ENCODE measurements at regions not wholly inside any gene's neighbourhood (a gene's known extent, or its start where the extent isn't known, plus 50 kb on each side); places are given as distances from the start of the nearest gene placed in this dataset.

DNA sequence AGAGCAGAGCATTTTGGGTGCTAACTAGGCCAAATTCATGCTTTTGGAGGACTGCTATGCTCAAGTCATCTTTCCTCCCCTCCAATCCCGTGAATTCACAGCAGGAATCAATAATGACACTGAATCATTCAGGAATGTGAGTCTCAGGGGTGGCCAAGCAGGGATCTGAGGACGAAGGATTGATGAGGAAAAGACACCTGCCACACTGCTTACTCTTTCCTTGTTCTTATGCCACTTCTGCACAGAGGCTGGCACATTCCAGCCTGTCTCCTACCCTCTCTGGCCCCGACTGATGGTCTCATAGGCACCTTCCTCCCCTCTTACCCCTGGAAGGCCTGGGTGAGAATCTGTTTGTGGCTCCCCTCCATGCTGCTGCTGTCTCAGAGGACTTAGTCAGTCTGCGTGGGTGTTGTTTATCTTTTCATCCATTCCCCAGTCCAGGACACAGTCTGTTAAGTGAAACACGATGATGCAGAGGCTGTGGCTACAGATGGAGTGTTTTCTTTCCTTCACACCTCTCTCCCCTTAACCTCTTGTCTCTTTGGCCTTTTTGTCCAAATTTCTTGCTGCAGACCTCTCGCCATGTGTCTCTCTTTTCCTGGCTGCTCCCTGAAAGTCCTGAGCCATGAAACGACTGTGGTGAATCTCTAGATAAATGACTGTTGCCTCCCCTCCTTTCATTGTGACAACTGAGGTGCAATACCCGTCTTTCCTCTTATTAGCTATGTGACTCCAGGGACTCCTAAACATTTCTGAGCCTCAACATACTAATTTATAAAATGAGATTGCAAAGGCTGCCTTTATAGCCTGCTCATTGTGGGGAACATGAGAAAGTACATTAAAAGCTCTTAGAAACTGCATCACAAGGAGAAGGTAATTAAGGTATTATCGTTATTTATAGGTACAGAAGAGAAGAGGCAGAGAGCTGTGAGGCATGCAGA is 86.9 kb downstream of the RDH14 start:
- no peak for TF ChIP-seq CTCF (IDR thresholded peaks at IDR 0.05; ENCODE audit: insufficient read depth, low read depth, low read length)
- peak; percentile 77 for DNase-seq (ENCODE audit: low read depth)
- H3K27me3 ChIP-seq (ENCODE audit: control insufficient read depth, insufficient read depth, low read length): no peaks in the 10 kb centered on the region
- H3K4me3 ChIP-seq (ENCODE audit: low read depth, low read length): no peak overlapping the region
- no peaks in the 10 kb centered on the region for H3K36me3 ChIP-seq (ENCODE audit: control insufficient read depth, insufficient read depth, low read length)
- CTCF ChIA-PET: interaction anchor here (0.6 to 0.7 kb wide), 2 partner anchors 33 to 47 kb away, joined by 3 read pairs; no protein-coding TSS in a partner anchor
- POLR2A ChIA-PET: no interaction called here

DNA sequence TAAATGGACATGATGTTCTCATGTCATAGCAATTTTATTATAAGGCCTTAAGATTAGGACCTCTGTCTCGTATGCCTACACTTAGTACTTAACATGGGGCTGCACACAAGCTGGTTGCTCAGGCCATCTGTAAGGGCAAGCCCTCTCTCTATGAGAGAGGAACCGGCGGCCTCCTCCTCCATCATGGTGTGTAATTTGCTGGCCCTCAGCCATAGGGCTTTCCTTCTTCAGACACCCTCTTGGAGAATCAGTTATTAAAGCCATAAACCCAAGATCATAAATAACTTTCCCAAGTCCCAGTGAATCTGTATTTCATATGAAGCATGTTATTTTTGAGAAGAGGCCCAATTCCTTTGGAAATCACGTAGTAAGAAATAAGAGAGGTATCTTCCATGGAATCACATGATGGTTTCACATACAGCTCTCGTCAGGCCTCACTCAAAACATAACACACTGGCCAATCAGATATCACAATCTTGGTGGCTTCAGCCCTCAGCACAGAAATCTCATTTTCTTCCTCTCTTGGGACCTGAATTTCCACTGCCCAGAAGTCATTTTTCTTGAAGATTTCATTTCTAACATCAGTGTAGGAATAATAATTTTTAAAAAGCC is 92.6 kb downstream of the RDH14 start:
- ChIA-PET CTCF (no interaction called here), POLR2A (no interaction called here)
- no peak for DNase-seq (ENCODE audit: low read depth)
- Histone ChIP-seq H3K27me3 (ENCODE audit: control insufficient read depth, insufficient read depth, low read length) (peaks cover 1% of the 10 kb centered on the region; the same call in 1 of the 2 replicates), H3K36me3 (ENCODE audit: control insufficient read depth, insufficient read depth, low read length) (no peaks in the 10 kb centered on the region), H3K4me3 (ENCODE audit: low read depth, low read length) (no peak overlapping the region)
- no peak for TF ChIP-seq CTCF (IDR thresholded peaks at IDR 0.05; ENCODE audit: insufficient read depth, low read depth, low read length)

GRCh38 chr2:18465979-18466378 is 94.5 kb downstream of the RDH14 start:
- DNase-seq (ENCODE audit: low read depth): no peak
- peaks cover 1% of the 10 kb centered on the region; the same call in 1 of the 2 replicates for H3K27me3 ChIP-seq (ENCODE audit: control insufficient read depth, insufficient read depth, low read length)
- no peaks in the 10 kb centered on the region for H3K36me3 ChIP-seq (ENCODE audit: control insufficient read depth, insufficient read depth, low read length)
- POLR2A ChIA-PET: no interaction called here
- no peak overlapping the region for H3K4me3 ChIP-seq (ENCODE audit: low read depth, low read length)
- no peak for TF ChIP-seq CTCF (IDR thresholded peaks at IDR 0.05; ENCODE audit: insufficient read depth, low read depth, low read length)
- CTCF ChIA-PET: interaction anchor here (1.1 to 1.7 kb wide), 2 partner anchors 9 to 11 kb away, joined by 4 to 6 read pairs; no protein-coding TSS in a partner anchor

GRCh38 chr2:18464913-18465312 is 95.5 kb downstream of the RDH14 start:
- no peak for TF ChIP-seq CTCF (IDR thresholded peaks at IDR 0.05; ENCODE audit: insufficient read depth, low read depth, low read length)
- ChIA-PET POLR2A (no interaction called here), CTCF (interaction anchor here (0.8 to 1.1 kb wide), 2 partner anchors 10 to 49 kb away, joined by 3 to 4 read pairs; no protein-coding TSS in a partner anchor)
- Histone ChIP-seq H3K4me3 (ENCODE audit: low read depth, low read length) (no peak overlapping the region), H3K27me3 (ENCODE audit: control insufficient read depth, insufficient read depth, low read length) (peaks cover 1% of the 10 kb centered on the region; the same call in 1 of the 2 replicates), H3K36me3 (ENCODE audit: control insufficient read depth, insufficient read depth, low read length) (no peaks in the 10 kb centered on the region)
- DNase-seq (ENCODE audit: low read depth): no peak

DNA sequence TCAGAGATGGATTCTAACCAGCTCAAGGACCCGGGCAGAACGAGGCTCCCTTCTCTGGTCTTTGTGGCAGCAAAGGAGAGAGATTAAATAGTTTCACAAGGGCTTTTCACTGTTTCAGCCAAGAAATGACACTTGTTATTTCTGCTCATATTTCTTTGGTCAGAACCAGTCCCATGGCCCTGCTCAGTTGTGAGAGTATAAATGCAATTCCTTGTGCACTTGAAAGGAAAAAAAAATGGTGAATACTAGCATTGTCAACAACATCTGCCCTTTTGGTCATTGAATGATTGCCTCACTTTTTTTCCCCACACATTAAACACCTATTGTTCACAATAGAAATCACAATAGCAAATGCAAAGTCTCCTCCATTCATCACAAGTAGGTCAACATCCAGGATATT is 104.4 kb downstream of the RDH14 start:
- TF ChIP-seq CTCF (IDR thresholded peaks at IDR 0.05; ENCODE audit: insufficient read depth, low read depth, low read length): no peak
- Histone ChIP-seq H3K4me3 (ENCODE audit: low read depth, low read length) (no peak overlapping the region), H3K27me3 (ENCODE audit: control insufficient read depth, insufficient read depth, low read length) (no peaks in the 10 kb centered on the region), H3K36me3 (ENCODE audit: control insufficient read depth, insufficient read depth, low read length) (no peaks in the 10 kb centered on the region)
- CTCF ChIA-PET: interaction anchor here (2.5 kb wide), 1 partner anchor 11 kb away, joined by 6 read pairs; no protein-coding TSS in a partner anchor
- no peak for DNase-seq (ENCODE audit: low read depth)
- POLR2A ChIA-PET: no interaction called here

Data from BJ (cell line).